IPS DF 4.7 (cell line): ENCODE measurements at regions not wholly inside any gene's neighbourhood (a gene's known extent, or its start where the extent isn't known, plus 50 kb on each side); places are given as distances from the start of the nearest gene placed in this dataset.
"Not testable (repeated sequence)": the region's sequence is repeated elsewhere in the genome, so short reads cannot be mapped to it uniquely, and the experiment has no call there.

ENCODE experiments used
- DNase-seq: peaks from one replicate; pipeline ENCODE4 v3.0.0-alpha.2; 2013; ENCODE audit warnings: low spot score; ENCODE audit errors: extremely low read depth

GRCh38 chrX:905848-906566, 275.4 kb downstream of the SHOX start:
- DNase-seq = no peak

GRCh38 chrX:903116-903515, 272.5 kb downstream of the SHOX start:
- no peak for DNase-seq

GRCh38 chrX:896256-896655, 265.7 kb downstream of the SHOX start:
- no peak for DNase-seq

- DNase-seq = no peak
Observed at GRCh38 chrX:889966-890651, 259.5 kb downstream of the SHOX start.

- DNase-seq = not testable (repeated sequence)
Observed at GRCh38 chrX:887724-888123, 257.1 kb downstream of the SHOX start.

- no peak for DNase-seq
Observed at GRCh38 chrX:883588-883987, 253.0 kb downstream of the SHOX start.

- not testable (repeated sequence) for DNase-seq
Observed at GRCh38 chrX:879756-880698, 249.4 kb downstream of the SHOX start.

GRCh38 chrX:874061-874460, 243.5 kb downstream of the SHOX start:
- DNase-seq = no peak

- no peak for DNase-seq
Observed at GRCh38 chrX:873016-873415, 242.4 kb downstream of the SHOX start.

GRCh38 chrX:872090-872489, 241.5 kb downstream of the SHOX start:
- DNase-seq = no peak

- DNase-seq = no peak
Observed at GRCh38 chrX:871626-872025, 241.0 kb downstream of the SHOX start.

- DNase-seq = no peak
Observed at GRCh38 chrX:867966-868647, 237.5 kb downstream of the SHOX start.

GRCh38 chrX:867502-867901, 236.9 kb downstream of the SHOX start:
- no peak for DNase-seq

GRCh38 chrX:866441-866990, 235.9 kb downstream of the SHOX start:
- no peak for DNase-seq

GRCh38 chrX:865422-865821, 234.8 kb downstream of the SHOX start:
- no peak for DNase-seq

GRCh38 chrX:861921-862320, 231.3 kb downstream of the SHOX start:
- DNase-seq = no peak

GRCh38 chrX:861340-861890, 230.8 kb downstream of the SHOX start:
- no peak for DNase-seq

GRCh38 chrX:859329-859728, 228.7 kb downstream of the SHOX start:
- DNase-seq = no peak

GRCh38 chrX:858542-859078, 228.0 kb downstream of the SHOX start:
- DNase-seq = no peak

GRCh38 chrX:857376-857775, 226.8 kb downstream of the SHOX start:
- no peak for DNase-seq
